NCI-H1417 (cell line): ENCODE measurements at regions not wholly inside any gene's neighbourhood (a gene's known extent, or its start where the extent isn't known, plus 50 kb on each side); places are given as distances from the start of the nearest gene placed in this dataset.

Experiments used
- DNase-seq, 3 experiments: peaks; one replicate each; lab custom pipeline; 2025; lab: John Stamatoyannopoulos, UW

DNA sequence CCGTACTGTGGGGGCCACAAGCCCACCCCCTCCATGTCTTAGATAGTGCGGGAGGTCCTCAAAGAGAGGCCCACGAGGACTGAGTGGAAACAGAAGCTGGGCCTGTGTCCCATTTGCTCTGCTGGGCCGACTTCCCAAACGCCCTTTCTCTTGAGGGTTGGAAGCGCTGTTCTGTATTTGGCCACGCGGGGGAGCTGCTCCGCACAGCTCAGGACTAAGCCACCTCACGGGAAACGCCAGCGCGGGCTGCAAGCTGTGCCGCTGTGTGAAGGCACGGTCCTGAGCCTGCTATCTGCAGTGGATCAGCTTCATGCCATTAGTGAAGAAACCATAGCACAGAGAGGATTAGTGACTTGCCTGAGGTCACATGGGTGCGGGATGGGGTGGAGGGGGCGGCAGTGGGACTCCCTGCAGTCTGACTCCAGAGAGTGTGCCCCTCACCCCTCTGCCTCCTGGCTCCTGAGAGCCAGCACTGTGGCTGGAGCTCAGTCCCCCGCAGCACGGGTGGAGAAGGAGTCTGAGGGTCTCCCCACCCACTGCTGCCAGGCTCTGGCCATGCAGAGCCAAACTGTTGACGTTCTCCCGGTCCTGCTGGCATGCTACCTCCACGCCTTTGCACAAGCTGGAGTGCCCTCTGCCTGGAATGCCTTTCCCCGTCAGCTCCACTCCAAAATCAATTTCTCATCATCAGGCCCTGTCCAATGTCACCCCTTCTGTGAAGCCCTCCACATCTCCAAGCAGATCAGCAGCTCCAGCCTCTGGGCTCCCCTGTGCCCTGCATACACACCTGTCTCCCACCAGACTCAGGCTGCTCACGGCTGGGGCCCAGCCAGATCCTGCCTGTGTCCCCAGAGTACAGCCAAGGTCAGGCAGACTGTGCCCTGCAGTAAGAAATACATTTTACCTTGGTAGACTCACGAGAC is 51.5 kb upstream of the LRRC32 start:
- peak; percentile 73 to 85 (median 77) for DNase-seq

DNA sequence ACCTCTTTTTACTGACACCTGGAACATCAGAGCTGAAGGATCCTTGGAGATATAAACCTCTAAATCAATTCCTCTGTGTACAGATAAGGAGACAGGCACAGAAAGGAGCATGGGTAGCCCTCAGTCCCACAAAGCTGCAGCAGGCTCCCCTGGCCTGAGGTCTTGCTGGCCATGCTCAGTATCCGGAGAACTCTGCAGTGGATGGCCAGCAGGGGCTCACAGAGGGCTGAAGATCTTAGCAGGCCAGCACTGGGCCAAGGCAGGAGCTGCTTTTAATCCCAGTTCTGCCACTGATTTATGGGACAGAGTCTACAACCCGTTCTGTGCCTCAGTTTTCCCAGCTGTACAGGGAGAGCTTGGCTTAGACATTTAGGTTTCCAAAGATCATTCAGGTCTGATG is 52.6 kb upstream of the LRRC32 start:
- no peak for DNase-seq

DNA sequence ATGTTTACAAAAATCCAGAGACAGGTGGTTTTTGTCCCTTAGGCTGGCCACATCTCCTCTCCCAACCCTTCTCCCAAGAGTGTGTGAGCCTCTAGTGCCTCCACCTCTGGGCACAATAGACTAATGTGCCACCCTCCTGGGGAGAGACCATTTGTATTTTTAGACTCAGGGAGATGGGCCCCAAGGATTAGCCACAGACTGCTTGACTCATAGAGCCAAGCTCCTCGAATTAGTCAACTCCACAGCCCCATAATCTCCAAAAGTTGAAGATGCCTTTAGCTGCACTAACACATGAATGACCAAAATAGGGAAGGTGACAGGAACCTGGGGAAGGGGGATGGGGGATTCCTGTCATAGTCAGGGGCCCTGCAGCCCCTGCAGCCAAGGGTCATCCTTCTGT is 53.0 kb upstream of the LRRC32 start:
- no peak for DNase-seq

DNA sequence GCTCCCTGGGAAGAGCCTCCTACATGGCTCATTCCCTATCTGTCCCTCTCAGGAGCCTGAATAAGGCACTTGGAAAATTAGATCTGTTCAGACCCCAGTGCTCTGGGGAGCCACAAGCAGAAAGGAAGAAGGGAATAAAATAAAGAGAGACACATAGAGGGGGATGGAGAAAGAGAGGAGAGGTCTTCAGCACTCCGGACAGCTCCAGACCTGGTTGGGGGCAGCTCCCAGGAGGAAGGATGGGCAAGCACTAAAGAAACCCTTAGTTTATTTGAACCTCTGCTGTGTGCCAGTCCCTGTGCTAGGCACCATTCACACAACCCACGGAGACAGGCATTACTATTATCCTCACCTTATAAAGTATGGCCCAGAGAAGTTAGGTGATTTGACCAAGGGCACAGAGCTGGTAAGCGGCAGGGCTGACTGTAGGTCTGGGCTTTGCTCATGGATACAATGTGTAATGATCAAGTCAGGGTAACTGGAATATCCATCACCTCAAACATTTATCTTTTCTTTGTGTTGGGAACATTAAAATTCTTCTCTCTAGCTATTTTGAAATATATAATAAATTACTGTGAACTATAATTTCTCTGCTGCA is 53.7 kb upstream of the LRRC32 start:
- no peak for DNase-seq

DNA sequence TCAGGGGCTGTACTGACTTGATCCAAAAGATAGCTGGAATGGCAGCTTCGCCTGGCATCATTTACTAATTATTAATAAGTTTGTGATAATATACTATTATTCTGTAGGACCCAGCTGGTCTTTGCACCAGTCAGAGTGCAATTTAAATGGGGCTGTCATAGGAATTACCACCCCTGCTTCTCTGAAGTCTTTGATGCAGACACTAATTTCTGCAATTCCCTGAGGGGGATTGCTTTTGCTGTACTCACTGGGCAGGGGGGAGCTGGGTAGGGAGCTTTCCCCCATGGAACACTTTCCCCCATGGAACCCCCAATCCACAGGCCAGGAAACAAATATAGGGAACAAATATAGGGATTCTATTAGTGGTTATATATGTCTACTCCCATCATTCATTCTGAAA is 54.9 kb upstream of the TSKU start:
- no peak for DNase-seq

DNA sequence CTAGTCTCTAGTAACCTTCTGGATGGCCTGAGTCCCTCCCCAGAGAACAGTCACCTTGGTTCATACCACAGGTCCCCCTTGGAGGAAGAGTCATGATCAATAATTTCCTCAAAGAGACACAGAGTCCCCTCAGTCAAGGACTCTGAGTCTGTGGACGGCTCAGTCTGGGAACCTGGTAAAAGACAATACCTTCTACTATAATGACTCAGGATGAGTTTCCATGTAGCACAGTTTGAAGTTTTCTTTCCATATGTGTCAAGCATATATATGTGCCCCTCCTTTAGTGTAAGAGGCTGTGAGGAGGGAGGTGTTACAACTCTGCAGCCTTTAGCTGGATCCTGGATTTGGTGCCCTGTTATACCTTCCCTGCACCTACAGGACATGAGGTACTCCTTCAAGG is 54.4 kb upstream of the TSKU start:
- no peak for DNase-seq

DNA sequence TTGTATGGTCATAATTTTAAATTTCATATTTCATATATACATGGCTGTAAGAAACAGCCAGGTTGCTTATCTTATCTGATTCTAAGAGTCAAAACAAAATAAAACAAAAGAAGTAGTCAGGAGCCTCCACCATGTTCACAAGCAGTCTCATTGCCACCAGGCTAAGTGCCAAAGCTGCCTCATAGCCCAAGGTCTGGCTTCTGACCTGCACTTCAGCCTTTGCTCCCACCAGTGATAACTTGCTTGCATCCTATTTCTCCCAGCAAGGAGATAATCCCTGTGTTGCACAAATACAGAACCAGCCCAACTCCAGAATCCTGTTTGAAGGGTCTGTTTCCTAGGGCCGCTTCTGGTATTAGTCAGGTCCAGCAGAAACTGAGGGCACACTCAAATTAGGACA is 53.9 kb upstream of the TSKU start:
- DNase-seq, result no peak

DNA sequence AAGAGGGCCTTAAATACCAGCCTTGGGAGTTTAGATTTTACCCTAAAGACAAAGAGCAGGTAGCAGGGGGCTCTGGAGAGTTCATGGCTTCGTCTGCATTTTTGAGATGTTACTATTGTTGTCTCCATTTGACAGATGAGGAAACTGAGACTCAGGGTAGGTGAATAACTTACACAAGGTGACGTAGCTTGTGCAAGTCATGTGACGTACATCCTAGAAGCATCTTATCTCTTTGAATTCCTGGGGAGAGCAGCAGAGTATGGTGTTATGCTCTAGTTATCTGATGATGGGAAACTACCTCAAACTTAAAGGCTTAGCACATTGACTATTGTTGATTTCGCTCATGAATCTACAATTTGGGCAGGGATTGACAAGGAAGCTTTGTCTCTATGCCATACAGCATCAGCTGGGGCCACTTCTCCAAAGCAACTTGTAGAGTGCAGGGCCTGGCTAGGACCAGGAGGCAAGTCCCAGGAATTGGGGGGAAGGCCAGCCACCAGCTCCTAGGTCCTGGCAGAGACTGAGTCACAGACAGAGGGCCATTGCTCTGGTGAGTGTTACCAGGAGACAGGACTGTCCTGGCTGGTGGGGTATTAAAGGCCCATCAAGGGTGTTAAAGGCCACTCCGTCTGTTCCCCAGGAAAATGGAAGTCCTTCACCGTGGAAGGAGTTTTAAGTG is 52.1 kb upstream of the TSKU start:
- no peak for DNase-seq

DNA sequence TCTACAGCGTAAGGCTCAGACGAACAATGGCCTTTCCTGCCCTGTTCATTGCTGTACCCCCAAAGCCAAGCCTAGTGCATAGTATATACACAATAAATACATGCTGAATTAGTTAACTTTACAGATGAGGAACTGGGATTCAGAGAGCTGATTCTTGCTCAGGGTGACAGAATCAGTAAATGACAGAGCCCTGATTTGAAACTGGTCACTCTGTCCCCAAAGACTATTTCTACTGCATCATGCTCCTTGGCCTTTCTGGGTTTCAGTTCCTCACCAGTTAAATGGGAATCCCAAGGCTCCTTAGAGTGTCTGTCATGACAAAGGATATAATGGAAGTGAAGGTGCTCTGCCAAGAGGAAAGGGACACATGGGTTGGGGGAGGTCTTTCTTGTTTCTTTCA is 50.5 kb upstream of the TSKU start:
- no peak for DNase-seq
